Epithelial cell of esophagus (primary cell): ENCODE measurements at regions not wholly inside any gene's neighbourhood (a gene's known extent, or its start where the extent isn't known, plus 50 kb on each side); places are given as distances from the start of the nearest gene placed in this dataset.
"Not testable (repeated sequence)": the region's sequence is repeated elsewhere in the genome, so short reads cannot be mapped to it uniquely, and the experiment has no call there.

Experiments
- DNase-seq: peaks from one replicate; pipeline ENCODE4 v3.0.0; 2010; ENCODE audit warnings: low read depth
- H3K4me3 ChIP-seq: 2 replicates; pipeline ENCODE4 v1.5.1; 2011; ENCODE audit warnings: mild to moderate bottlenecking, low read length, control low read depth
- CTCF ChIP-seq: IDR thresholded peaks from 2 replicates; pipeline ENCODE4 v1.5.1; 2011; ENCODE audit warnings: low read depth, mild to moderate bottlenecking, low read length, control low read depth, inconsistent platforms; ENCODE audit not compliant: insufficient read depth; ENCODE audit errors: missing control alignments

DNA sequence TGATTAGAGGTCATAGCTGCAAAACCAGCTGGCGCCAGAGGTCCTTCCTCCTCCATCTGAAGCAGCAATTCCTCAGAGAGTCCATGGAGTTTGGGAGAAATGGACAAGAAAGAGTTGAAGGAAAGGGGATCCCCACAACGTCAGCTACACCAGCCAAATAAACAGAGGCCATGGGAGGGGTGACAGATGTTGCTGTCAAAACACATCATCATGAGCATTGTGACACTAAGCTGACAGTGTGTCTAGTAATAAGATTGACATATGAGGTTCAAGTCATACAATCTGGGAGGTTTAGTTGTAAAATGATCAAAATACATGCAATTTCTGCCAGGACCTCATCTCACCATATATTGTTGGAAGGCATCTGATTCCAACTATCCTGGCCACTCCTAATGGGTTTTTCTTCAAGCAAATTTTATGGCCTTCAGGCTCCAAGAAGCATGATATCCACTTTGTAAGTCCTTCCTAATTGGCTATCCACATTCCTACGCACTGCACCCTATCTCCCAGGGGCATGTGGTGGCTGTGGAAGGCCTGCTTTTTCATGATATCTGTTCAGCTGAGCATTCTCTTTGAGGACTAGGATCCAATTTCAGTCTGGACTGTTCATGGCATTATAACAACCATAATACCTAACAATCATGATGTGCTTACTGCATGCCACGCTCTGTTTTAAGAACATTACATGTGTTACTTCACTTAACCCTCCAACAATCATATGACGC lies 335.0 kb upstream of the ID2 start:
- no peak overlapping the region for H3K4me3 ChIP-seq
- no peak for DNase-seq
- no peak for TF ChIP-seq CTCF

- not testable (repeated sequence) for H3K4me3 ChIP-seq, DNase-seq
Measured at GRCh38 chr2:8348911-8349310, 332.9 kb upstream of the ID2 start.

- H3K4me3 ChIP-seq, result no peak overlapping the region
- no peak for DNase-seq
- no peak for TF ChIP-seq CTCF
Measured at GRCh38 chr2:8352296-8352695, 329.6 kb upstream of the ID2 start.

DNA sequence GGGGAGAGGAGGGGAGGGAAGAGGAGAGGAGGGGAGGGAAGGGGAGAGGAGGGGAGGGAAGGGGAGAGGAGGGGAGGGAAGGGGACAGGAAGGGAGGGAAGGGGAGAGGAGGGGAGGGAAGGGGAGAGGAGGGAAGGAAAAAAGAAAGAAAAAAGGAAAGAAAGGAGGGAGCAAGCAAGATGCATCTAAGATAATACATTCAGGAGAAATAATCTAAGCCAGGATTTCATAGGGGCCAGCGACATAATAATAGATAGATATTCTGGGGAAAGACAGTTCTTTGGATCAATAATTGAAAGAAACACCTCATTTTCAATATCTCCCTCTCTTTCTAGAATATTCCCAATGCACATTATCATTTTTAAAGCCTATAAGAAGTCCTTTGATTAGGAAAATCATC lies 328.9 kb upstream of the ID2 start:
- DNase-seq, result no peak
- TF ChIP-seq CTCF, result no peak
- H3K4me3 ChIP-seq, result no peak overlapping the region

DNA sequence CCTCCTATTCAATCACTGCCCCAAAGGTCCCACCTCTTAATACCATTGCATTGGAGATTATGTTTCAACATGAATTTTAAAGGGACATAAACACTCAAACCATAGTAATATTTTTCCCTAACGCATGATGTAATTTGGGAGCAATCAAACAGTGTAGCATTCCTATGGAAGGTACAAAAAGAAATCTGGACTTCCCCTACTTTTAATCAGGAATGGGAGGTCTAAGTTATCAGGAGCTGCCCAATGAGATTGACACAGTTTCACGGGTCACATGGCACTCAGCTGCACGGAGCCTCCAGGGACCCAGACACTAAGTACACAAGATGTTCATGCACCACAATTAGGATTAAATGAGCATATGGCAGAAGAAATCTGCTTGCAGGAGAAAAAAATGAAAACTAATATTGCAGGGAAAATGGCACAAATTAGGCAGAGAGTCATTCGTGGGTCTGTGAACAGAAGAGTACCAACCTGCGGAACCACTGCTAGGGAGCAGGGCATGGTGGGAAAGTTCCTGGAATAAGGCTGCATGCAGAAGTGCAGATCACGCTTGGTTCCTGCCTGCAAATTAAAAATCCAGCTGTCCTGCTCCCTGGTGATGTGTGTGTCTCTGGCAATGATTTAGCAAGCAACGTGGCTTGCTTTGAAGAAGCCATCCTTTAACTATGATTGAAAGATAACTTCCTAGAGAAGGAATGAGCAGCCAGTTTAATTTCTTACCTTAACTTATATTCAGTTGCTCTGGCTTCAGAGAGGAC lies 326.6 kb upstream of the ID2 start:
- no peak for DNase-seq
- no peak for TF ChIP-seq CTCF
- no peak overlapping the region for H3K4me3 ChIP-seq

- no peak overlapping the region for H3K4me3 ChIP-seq
- no peak for TF ChIP-seq CTCF
- no peak for DNase-seq
Measured at GRCh38 chr2:8357738-8358518, 323.9 kb upstream of the ID2 start.

DNA sequence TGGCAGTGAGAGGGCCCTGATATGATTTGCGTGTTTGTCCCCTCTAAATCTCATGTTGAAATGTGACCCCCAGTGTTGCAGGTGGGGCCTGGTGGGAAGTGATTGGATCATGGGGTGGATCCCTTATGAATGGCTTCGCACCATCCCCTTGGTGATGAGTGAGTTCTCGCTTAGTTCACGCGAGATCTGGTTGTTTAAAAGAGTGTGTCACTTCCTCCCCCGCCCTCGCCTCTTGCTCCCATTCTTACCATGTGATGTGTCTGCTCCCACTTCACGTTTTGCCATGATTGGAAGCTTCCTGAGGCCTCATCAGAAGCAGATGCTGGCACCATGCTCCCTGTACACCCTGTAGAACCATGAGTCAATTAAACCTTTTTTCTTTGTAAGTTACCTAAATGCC lies 319.9 kb upstream of the ID2 start:
- TF ChIP-seq CTCF, result no peak
- no peak for DNase-seq
- no peak overlapping the region for H3K4me3 ChIP-seq
